ENCODE measurements at regions not wholly inside any gene's neighbourhood (a gene's known extent, or its start where the extent isn't known, plus 50 kb on each side); places are given as distances from the start of the nearest gene placed in this dataset.

DNA sequence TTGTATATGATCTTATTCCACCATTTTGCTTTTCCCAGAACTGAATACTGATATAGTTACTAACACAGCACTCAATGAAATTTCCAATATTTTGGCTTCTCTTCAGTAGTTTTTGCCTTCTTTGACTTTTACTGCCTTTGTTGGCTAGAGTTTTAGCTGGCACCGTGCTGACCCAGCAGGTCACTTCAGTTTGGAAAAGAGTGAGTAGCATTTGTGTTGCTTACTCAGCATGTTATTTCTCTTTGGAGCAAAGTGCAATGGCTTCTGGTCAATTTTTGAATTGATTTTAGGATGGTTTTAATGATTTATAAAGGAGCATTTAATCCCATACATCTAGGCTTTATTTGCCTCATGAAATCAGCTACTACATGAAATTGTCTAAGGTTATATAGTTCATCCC, 119.2 kb downstream of the ETNK1 start:
- Histone ChIP-seq H3K27ac (no peak overlapping the region), H3K4me2 (no peak overlapping the region), H3K4me1 (no peaks in the 10 kb centered on the region), H3K9me3 (no peaks in the 10 kb centered on the region), H3K4me3 (no peak overlapping the region)
- DNase-seq (ENCODE audit: low read depth in 1 of 2, low spot score in 1 of 2) (no peak), ATAC-seq (no peak), FAIRE-seq (no peak)
- POLR2A ChIA-PET, result no interaction called here
- CTCF ChIA-PET, result no interaction called here
- peak; percentile 49 for TF ChIP-seq MAFK (IDR thresholded peaks at IDR 0.05; ENCODE audit: partially characterized antibody)
- no peak for TF ChIP-seq RFX5 (IDR thresholded peaks at IDR 0.05)
- WGBS (ENCODE audit: missing lambda C conversion rate), result 15% methylated on average over 1 of the region's 1 CpG

- Histone ChIP-seq H3K27ac (no peak overlapping the region), H3K4me1 (no peaks in the 10 kb centered on the region), H3K4me3 (no peak overlapping the region), H3K9me3 (no peaks in the 10 kb centered on the region), H3K4me2 (no peak overlapping the region)
- TF ChIP-seq, protein P1, sequence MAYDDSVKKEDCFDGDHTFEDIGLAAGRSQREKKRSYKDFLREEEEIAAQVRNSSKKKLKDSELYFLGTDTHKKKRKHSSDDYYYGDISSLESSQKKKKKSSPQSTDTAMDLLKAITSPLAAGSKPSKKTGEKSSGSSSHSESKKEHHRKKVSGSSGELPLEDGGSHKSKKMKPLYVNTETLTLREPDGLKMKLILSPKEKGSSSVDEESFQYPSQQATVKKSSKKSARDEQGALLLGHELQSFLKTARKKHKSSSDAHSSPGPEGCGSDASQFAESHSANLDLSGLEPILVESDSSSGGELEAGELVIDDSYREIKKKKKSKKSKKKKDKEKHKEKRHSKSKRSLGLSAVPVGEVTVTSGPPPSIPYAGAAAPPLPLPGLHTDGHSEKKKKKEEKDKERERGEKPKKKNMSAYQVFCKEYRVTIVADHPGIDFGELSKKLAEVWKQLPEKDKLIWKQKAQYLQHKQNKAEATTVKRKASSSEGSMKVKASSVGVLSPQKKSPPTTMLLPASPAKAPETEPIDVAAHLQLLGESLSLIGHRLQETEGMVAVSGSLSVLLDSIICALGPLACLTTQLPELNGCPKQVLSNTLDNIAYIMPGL (CRISPR knock-in tag; IDR thresholded peaks at IDR 0.05; ENCODE audit: borderline replicate concordance), result no peak
- TF ChIP-seq ZSCAN20 (CRISPR knock-in tag; IDR thresholded peaks at IDR 0.05), result no peak
- TF ChIP-seq EP300 (IDR thresholded peaks at IDR 0.05), result no peak
- no peak for TF ChIP-seq MAFK (IDR thresholded peaks at IDR 0.05; ENCODE audit: partially characterized antibody)
- TF ChIP-seq JUNB (IDR thresholded peaks at IDR 0.05), result no peak
- TF ChIP-seq KDM1A (IDR thresholded peaks at IDR 0.05; ENCODE audit: low read depth), result no peak
- no peak for TF ChIP-seq E2F6 (IDR thresholded peaks at IDR 0.05; ENCODE audit: borderline replicate concordance, low read depth)
- no peak for TF ChIP-seq CHD2 (IDR thresholded peaks at IDR 0.05; ENCODE audit: low read length, partially characterized antibody)
- TF ChIP-seq RNF2 (IDR thresholded peaks at IDR 0.05; ENCODE audit: borderline replicate concordance, low read depth), result no peak
- TF ChIP-seq FOSL2 (IDR thresholded peaks at IDR 0.05), result no peak
- no peak for TF ChIP-seq FOSL2 (CRISPR knock-in tag; IDR thresholded peaks at IDR 0.05)
- TF ChIP-seq ATOH8 (CRISPR knock-in tag; IDR thresholded peaks at IDR 0.05; ENCODE audit: low read depth), result no peak
- TF ChIP-seq CHD4 (IDR thresholded peaks at IDR 0.05; ENCODE audit: borderline replicate concordance), result no peak
- TF ChIP-seq, protein P2, sequence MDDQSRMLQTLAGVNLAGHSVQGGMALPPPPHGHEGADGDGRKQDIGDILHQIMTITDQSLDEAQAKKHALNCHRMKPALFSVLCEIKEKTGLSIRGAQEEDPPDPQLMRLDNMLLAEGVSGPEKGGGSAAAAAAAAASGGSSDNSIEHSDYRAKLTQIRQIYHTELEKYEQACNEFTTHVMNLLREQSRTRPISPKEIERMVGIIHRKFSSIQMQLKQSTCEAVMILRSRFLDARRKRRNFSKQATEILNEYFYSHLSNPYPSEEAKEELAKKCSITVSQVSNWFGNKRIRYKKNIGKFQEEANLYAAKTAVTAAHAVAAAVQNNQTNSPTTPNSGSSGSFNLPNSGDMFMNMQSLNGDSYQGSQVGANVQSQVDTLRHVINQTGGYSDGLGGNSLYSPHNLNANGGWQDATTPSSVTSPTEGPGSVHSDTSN (IDR thresholded peaks at IDR 0.05), result no peak
- TF ChIP-seq EHMT2 (IDR thresholded peaks at IDR 0.05; ENCODE audit: low read depth), result no peak
- no peak for TF ChIP-seq MAZ (IDR thresholded peaks at IDR 0.05; ENCODE audit: borderline replicate concordance, low read depth, low read length)
- TF ChIP-seq HEYL (CRISPR knock-in tag; IDR thresholded peaks at IDR 0.05), result no peak
- no peak for TF ChIP-seq RAD21 (conservative IDR thresholded peaks at IDR 0.05 in 1 of 2, IDR thresholded peaks at IDR 0.05 in 1 of 2)
- TF ChIP-seq HOXA7 (CRISPR knock-in tag; IDR thresholded peaks at IDR 0.05), result no peak
- TF ChIP-seq, protein P3, sequence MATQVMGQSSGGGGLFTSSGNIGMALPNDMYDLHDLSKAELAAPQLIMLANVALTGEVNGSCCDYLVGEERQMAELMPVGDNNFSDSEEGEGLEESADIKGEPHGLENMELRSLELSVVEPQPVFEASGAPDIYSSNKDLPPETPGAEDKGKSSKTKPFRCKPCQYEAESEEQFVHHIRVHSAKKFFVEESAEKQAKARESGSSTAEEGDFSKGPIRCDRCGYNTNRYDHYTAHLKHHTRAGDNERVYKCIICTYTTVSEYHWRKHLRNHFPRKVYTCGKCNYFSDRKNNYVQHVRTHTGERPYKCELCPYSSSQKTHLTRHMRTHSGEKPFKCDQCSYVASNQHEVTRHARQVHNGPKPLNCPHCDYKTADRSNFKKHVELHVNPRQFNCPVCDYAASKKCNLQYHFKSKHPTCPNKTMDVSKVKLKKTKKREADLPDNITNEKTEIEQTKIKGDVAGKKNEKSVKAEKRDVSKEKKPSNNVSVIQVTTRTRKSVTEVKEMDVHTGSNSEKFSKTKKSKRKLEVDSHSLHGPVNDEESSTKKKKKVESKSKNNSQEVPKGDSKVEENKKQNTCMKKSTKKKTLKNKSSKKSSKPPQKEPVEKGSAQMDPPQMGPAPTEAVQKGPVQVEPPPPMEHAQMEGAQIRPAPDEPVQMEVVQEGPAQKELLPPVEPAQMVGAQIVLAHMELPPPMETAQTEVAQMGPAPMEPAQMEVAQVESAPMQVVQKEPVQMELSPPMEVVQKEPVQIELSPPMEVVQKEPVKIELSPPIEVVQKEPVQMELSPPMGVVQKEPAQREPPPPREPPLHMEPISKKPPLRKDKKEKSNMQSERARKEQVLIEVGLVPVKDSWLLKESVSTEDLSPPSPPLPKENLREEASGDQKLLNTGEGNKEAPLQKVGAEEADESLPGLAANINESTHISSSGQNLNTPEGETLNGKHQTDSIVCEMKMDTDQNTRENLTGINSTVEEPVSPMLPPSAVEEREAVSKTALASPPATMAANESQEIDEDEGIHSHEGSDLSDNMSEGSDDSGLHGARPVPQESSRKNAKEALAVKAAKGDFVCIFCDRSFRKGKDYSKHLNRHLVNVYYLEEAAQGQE (IDR thresholded peaks at IDR 0.05), result no peak
- CTCF ChIA-PET, result no interaction called here
- no peak for ATAC-seq
- FAIRE-seq, result no peak
- 27% methylated on average over 3 of the region's 3 CpGs for WGBS (ENCODE audit: missing lambda C conversion rate)
- POLR2A ChIA-PET, result no interaction called here
- no peak for DNase-seq (ENCODE audit: low read depth in 1 of 2, low spot score in 1 of 2)
These were observed 121.7 kb downstream of the ETNK1 start for GRCh38 chr12:22746720-22747119.

Measured in A549 (cell line).